Ovary (tissue), 7 donors: ENCODE measurements at regions not wholly inside any gene's neighbourhood (a gene's known extent, or its start where the extent isn't known, plus 50 kb on each side); places are given as distances from the start of the nearest gene placed in this dataset.

ENCODE experiments used
- DNase-seq, 5 donors: peaks; one replicate each; pipeline ENCODE4 v3.0.0-alpha.2; 2019 to 2020
- H3K27ac ChIP-seq, 2 donors: fragments of 200-600 bp; one replicate each; pipeline versions ENCODE4 v1.5.1 to v1.8.0; 2019 to 2022
- H3K27me3 ChIP-seq: fragments of 200-600 bp; one replicate; pipeline ENCODE4 v1.8.0; 2022
- H3K36me3 ChIP-seq: fragments of 200-600 bp; sonication (generic); one replicate; pipeline ENCODE4 v1.5.1; 2019
- H3K4me1 ChIP-seq: one replicate; pipeline ENCODE4 v1.8.1; 2013; ENCODE audit warnings: mild to moderate bottlenecking, moderate library complexity; ENCODE audit not compliant: insufficient read depth
- H3K4me3 ChIP-seq: fragments of 200-600 bp; sonication (generic); one replicate; pipeline ENCODE4 v1.5.1; 2017
- H3K9me3 ChIP-seq, 2 donors: fragments of 200-600 bp in 1 of 2; sonication (generic) in 1 of 2; one replicate each; pipeline versions ENCODE4 v1.5.1 to v1.8.1; 2013 to 2019; ENCODE audit warnings: mild to moderate bottlenecking in 1 of 2, moderate library complexity in 1 of 2
- EP300 ChIP-seq: sonication (generic); formaldehyde crosslinking; IDR thresholded peaks from one replicate; pipeline ENCODE4 v1.6.1; 2017; ENCODE audit warnings: antibody characterized with exemption
- POLR2A ChIP-seq: fragments of 450-650 bp; IDR thresholded peaks from one replicate; pipeline ENCODE4 v1.6.1; 2017; ENCODE audit warnings: antibody characterized with exemption, mild to moderate bottlenecking, moderate library complexity
- WGBS, 3 donors: extraction: QIAGEN DNeasy Blood & Tissue Kit in 1 of 3; methylation state at CpG; one replicate each; pipeline versions ENCODE4 v1.1.5 to v1.1.7; 2013 to 2017; 5-methylcytosine and 5-hydroxymethylcytosine counted together
- intact Hi-C, 4 donors: fragments of 100-400 bp; cut with DNase I; formaldehyde crosslinking; loops; one replicate each; pipeline versions ENCODE4 v1.11.0 to v1.15.1; 2022 to 2023
- TF ChIP-seq, protein P1 (sequence below), 3 donors: fragments of 450-650 bp in 2 of 3; fragments of 200-600 bp in 1 of 3; IDR thresholded peaks; one replicate each; pipeline versions ENCODE4 v1.5.1 to v1.8.0; 2016 to 2022; ENCODE audit warnings: antibody characterized with exemption in 3 of 3, mild to moderate bottlenecking in 1 of 3
- donor health status: DM: no; HTN: no; CAD: no; lungs with moderate emphysema.
- donor health status: DM: no; HTN: no; CAD: no.
- donor health status: Bipolar disorder and iron deficiency.
- donor health status: DM: no; HTN: no; CAD: no.
- donor health status: DM: yes; HTN: yes; CAD: no.

DNA sequence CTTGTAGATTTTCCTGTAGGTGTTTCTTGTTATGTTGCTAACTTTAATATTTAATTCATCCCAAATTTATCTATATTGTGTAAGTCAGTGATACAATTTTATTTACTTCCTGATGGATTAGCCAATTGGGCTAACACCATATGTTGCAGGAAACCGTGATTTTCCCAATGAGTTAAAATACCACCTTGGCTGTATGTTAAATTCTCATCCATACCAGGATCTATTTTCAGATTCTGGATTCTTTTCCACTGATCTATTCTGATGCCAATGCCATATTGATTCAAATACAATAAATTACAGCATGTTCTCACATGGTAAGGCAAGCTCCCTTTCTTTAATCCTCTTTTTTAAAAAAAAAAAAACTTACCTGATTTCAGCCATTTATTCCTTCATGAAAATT lies 85.8 kb upstream of the DNAJC10 start:
- Histone ChIP-seq H3K4me1 (no peaks in the 10 kb centered on the region), H3K27ac (no peak overlapping the region), H3K36me3 (no peaks in the 10 kb centered on the region), H3K27me3 (no peaks in the 10 kb centered on the region), H3K9me3 (no peaks in the 10 kb centered on the region), H3K4me3 (no peak overlapping the region)
- TF ChIP-seq, protein P1, sequence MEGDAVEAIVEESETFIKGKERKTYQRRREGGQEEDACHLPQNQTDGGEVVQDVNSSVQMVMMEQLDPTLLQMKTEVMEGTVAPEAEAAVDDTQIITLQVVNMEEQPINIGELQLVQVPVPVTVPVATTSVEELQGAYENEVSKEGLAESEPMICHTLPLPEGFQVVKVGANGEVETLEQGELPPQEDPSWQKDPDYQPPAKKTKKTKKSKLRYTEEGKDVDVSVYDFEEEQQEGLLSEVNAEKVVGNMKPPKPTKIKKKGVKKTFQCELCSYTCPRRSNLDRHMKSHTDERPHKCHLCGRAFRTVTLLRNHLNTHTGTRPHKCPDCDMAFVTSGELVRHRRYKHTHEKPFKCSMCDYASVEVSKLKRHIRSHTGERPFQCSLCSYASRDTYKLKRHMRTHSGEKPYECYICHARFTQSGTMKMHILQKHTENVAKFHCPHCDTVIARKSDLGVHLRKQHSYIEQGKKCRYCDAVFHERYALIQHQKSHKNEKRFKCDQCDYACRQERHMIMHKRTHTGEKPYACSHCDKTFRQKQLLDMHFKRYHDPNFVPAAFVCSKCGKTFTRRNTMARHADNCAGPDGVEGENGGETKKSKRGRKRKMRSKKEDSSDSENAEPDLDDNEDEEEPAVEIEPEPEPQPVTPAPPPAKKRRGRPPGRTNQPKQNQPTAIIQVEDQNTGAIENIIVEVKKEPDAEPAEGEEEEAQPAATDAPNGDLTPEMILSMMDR (IDR thresholded peaks at IDR 0.05): no peak
- TF ChIP-seq EP300: no peak
- no peak for TF ChIP-seq POLR2A
- WGBS, 3 donors: 87 to 96% (median 94%) methylated on average over 1 of the region's 1 CpG
- no peak for DNase-seq
- intact Hi-C loops: no loop called here

DNA sequence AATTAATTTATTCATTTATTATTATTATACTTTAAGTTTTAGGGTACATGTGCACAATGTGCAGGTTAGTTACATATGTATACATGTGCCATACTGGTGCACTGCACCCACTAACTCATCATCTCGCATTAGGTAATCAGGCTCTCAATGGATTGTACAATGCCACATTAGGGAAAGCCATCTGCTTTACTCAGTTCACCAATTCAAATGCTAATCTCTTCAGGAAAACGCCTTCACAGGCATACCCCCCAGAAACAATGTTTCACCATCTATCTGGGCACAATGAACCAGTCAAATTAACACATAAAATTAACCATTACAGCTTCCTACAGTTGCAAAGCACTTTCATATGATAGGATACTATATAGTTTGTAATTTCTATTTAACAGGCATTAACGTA lies 84.8 kb upstream of the DNAJC10 start:
- no peak for TF ChIP-seq POLR2A
- no peak for TF ChIP-seq EP300
- TF ChIP-seq, protein P1 (IDR thresholded peaks at IDR 0.05): no peak
- no peaks in the 10 kb centered on the region for H3K9me3 ChIP-seq
- no peaks in the 10 kb centered on the region for H3K4me1 ChIP-seq
- H3K36me3 ChIP-seq: no peaks in the 10 kb centered on the region
- 78 to 81% (median 79%) methylated on average over 3 of the region's 3 CpGs for WGBS, 3 donors
- intact Hi-C loops: no loop called here
- no peak for DNase-seq
- H3K4me3 ChIP-seq: no peak overlapping the region
- H3K27ac ChIP-seq: no peak overlapping the region
- no peaks in the 10 kb centered on the region for H3K27me3 ChIP-seq

DNA sequence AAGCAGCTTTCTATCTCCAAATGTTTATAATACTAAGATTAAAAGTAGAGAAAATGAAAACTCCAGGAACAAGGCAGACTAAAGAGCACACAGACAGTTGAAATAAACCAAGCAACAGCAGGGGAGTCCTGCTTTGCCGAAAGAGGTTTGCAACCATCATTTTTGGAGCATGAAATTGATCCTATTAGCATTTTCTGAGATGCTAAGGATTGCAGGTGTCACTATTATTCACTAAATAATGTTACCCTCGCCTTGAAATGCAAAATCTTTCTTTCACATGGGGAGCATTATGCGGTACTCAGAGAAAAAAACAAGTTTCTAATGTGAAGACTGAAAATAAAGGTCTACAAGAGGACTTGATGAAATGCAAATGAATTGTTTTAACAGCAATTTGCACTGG lies 81.7 kb upstream of the DNAJC10 start:
- no peak for DNase-seq
- Histone ChIP-seq H3K27me3 (no peaks in the 10 kb centered on the region), H3K4me3 (no peak overlapping the region), H3K4me1 (no peaks in the 10 kb centered on the region), H3K9me3 (no peaks in the 10 kb centered on the region), H3K27ac (no peak overlapping the region), H3K36me3 (no peaks in the 10 kb centered on the region)
- intact Hi-C loops: no loop called here
- WGBS, 3 donors: 85 to 91% (median 85%) methylated on average over 3 of the region's 3 CpGs
- TF ChIP-seq EP300: no peak
- TF ChIP-seq POLR2A: no peak
- TF ChIP-seq, protein P1 (IDR thresholded peaks at IDR 0.05): no peak

DNA sequence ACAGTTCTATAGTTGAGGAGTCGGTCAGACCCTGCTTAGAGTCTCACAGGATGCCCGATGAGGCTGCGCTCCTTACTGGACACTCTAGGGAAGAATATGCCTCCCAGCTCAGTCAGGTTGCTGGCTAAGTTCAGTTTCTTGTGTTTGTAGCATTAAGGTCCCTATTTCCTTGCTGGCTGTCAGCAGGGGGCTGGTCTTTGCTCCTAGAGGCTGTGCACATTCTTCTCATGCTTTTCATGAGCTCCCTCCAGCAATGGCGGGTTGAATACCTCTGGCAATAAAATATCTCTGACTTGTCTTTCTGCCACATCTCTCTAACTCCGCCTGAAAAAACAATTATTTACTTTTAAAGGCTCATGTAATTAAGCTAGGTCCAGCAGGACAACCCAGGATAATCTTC lies 79.4 kb upstream of the DNAJC10 start:
- Histone ChIP-seq H3K36me3 (no peaks in the 10 kb centered on the region), H3K4me3 (no peak overlapping the region), H3K4me1 (no peaks in the 10 kb centered on the region), H3K27me3 (no peaks in the 10 kb centered on the region), H3K9me3 (no peaks in the 10 kb centered on the region), H3K27ac (no peak overlapping the region)
- intact Hi-C loops: no loop called here
- WGBS, 3 donors: 59 to 70% (median 62%) methylated on average over 5 of the region's 5 CpGs
- TF ChIP-seq, protein P1 (IDR thresholded peaks at IDR 0.05): no peak
- TF ChIP-seq EP300: no peak
- no peak for TF ChIP-seq POLR2A
- DNase-seq: no peak

DNA sequence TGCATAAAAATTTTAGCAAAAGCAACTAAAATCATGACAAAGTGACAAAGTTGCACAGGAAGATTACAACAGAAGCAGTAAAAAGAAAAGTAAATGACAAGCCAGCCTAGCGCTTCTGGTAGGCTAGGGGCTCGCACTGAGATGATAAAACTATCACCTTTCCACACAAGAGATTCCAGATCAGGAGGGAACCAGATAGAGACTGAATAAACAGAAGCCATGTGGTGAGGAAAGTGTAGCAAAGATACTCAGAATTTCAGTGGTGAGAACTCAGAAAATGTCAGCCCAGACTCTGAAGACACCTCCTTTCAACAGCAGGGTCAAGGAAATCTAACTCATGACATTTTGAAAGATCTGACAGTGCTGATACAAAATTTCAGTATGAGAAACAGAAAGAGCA lies 77.4 kb upstream of the DNAJC10 start:
- DNase-seq: no peak
- TF ChIP-seq, protein P1 (IDR thresholded peaks at IDR 0.05): no peak
- no peak for TF ChIP-seq POLR2A
- TF ChIP-seq EP300: no peak
- H3K27ac ChIP-seq: no peak overlapping the region
- intact Hi-C loops: no loop called here
- no peaks in the 10 kb centered on the region for H3K36me3 ChIP-seq
- H3K4me1 ChIP-seq: no peaks in the 10 kb centered on the region
- H3K9me3 ChIP-seq: no peaks in the 10 kb centered on the region
- 91 to 93% (median 93%) methylated on average over 2 of the region's 2 CpGs for WGBS, 3 donors
- H3K27me3 ChIP-seq: no peaks in the 10 kb centered on the region
- H3K4me3 ChIP-seq: no peak overlapping the region
